RWPE1 (cell line): ENCODE measurements at regions not wholly inside any gene's neighbourhood (a gene's known extent, or its start where the extent isn't known, plus 50 kb on each side); places are given as distances from the start of the nearest gene placed in this dataset.
"Not testable (repeated sequence)": the region's sequence is repeated elsewhere in the genome, so short reads cannot be mapped to it uniquely, and the experiment has no call there.

Experiments used
- CTCF ChIA-PET: fragments of 350-600 bp; sonication (Branson Sonifier 250); formaldehyde crosslinking; extraction: SDS; loops from one replicate; lab custom pipeline; 2021; lab: Yijun Ruan, JAX
- POLR2A ChIA-PET: fragments of 400-600 bp; formaldehyde crosslinking; extraction: SDS; loops from one replicate; lab custom pipeline; 2020; ENCODE audit warnings: antibody characterized with exemption; ENCODE audit not compliant: low non-redundant PET; lab: Yijun Ruan, JAX
- DNase-seq: peaks from one replicate; pipeline ENCODE4 v3.0.0; 2012; ENCODE audit warnings: low spot score
- H3K27ac ChIP-seq: fragments of 450-650 bp; 2 replicates; pipeline ENCODE4 v1.5.1; 2017
- TF ChIP-seq, protein P1 (sequence below): fragments of 450-650 bp; conservative IDR thresholded peaks from 2 replicates; pipeline ENCODE4 v1.5.1; 2017; ENCODE audit warnings: low read depth, mild to moderate bottlenecking

DNA sequence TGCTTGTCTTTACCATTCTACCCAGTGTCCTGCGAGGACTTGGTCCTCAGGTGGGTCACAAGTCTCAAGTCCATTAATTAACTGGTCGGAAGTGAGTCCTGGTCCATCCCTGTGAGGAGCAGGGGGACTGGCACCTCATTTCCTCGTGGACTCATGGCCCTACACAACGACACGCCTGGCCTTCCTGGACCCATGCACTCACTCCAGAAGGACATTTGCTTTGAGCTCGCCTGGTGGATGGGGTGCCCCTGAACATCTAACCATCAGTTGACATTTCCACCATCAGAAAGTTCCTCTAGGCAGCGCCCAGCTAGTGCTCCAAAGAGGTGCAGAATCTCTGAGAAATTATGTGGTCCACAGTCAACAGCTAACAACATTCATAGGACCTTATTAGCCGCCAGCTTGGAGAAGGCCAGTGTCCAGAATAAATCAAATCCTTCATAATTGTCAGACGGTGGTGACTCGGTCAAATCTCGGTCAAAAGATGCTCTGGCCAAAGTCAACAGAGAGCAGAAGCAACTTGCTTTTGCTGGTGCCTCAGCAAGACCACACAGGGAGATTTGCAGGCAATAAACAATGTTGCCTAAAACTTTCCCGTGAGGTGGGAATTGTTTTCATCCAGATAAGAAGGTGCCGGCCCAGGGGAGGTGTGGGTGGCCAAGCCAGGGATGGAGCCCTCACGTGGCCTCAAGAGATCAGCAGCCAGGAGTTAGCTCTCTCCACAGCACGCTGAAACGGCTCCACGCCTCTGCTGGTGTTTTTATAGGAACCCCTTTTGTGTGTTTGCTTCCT is 119.9 kb upstream of the FAM20C start:
- POLR2A ChIA-PET, H3K27ac ChIP-seq, CTCF ChIA-PET, DNase-seq: not testable (repeated sequence)

DNA sequence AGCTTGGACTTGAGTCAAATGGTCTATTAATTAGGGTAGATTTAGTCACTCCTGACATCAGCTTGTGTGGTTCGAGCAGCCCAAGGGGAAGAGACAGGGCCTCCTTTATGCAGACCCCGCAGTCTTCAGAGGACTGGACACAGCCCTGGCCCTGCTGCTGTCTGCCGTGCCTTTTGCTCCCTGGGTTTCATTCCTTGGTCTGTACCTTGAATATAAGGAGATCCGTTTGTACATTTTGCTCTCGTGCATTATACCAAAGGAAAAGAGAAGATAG is 119.4 kb upstream of the FAM20C start:
- POLR2A ChIA-PET, CTCF ChIA-PET, H3K27ac ChIP-seq, DNase-seq: not testable (repeated sequence)

DNA sequence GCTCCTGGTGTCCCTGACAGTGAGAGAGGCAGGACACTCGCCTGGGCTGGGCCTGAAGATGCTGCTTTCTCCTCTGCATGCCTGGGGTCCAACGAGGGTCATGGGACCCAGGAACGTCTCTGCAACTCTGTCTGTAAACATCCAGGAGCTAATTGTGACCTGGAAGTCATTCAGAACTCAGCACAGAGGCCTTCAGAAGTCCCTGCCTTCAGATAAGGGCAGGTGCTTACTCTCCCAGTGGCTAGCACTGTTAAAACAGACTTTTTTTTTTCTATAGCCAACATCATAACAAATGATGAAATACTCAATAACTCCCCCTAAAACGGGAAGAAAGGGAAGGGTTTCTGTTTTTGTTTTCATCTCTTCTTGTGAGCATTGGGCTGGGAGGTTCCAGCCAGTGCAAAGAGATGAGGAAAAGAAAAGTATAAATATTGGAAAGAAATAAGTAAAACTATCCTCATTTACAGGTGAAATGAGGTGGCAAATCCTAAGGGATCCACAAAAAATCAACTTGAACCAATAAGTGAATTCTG is 118.3 kb upstream of the FAM20C start:
- H3K27ac ChIP-seq, CTCF ChIA-PET, POLR2A ChIA-PET, DNase-seq: not testable (repeated sequence)

DNA sequence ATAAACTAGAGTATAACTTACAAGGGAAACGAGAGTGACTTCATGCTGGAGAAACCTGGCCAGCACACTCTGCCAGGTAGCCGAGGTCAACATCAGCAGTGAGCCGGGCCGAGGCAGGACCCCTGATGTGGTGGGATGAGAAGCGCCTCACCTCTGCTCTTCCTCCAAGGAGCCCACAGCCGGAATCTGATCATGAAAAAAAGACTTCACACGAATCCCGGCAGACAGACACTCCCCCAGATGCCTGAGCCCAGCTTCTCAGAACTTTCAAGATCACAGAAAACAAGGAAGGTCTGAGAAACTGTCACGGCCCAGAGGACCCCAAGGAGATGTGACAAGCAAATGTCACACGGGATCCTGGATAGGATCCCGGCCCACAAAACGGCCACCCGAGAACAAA is 116.9 kb upstream of the FAM20C start:
- H3K27ac ChIP-seq, POLR2A ChIA-PET, DNase-seq, CTCF ChIA-PET: not testable (repeated sequence)

DNA sequence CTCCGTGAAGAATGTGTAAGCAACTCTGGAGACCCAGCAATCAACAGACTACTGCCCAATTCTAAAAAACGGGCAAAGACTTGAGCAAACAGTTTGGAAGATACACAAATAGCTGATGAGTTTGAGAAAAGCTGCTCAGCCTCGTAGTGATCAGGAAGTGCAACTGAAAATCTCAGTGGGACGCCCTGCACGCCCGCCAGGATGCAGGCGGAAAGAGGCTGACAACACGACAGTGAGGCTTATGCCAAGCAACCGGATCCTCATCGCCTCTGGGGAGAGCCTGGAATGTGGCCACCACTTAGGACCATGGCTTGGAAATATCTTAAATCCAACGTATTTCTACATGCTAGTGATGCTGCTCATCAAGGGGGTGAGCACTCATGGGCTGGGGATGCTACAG is 116.2 kb upstream of the FAM20C start:
- DNase-seq, CTCF ChIA-PET, POLR2A ChIA-PET, H3K27ac ChIP-seq: not testable (repeated sequence)

DNA sequence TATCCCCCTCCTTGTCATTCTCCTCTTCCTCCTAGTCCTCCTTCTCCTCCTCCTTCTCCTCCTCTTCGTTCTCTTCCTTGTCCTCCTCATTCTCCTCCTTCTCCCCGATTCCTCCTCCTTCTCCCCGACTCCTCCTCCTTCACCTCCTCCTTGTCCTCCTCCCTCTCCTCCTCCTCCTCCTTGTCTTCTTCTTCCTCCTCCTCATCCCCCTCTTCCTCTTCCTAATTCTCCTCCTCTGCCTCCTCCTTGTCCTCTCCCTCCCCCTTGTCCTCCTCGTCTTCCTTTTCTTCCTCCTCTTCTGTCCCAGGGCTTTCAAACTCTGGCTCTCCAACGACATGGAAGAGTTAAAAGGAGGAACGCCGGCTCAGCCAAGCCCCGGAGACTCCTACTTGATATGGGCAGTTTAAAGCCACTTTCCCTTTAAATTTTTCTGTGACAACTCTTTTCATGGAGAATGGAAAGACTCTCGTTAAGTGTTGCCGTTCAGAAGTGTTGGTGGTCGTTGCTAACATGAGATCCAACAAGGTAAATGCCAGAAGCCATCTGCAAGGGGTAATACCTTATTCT is 115.5 kb upstream of the FAM20C start:
- DNase-seq, CTCF ChIA-PET, POLR2A ChIA-PET, H3K27ac ChIP-seq: not testable (repeated sequence)

DNA sequence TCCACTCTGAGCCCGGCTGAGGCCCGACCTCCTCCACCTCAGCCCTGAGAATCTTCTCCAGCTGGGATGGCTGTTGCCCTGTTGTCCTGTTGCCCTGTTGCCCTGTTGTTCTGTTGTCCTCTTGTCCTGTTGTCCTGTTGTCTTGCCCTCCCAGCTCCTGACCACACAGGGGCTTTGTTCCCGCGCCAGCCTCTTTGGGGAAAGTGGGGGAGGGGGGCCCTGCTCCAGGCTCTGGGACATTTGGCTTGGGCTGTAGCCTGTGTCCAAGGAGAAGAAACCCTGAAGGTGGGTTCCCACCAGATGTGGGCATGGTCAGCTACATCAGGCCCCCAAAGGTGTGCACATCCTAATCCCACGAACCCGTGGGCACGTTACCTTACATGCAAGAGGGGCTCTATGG is 113.5 kb upstream of the FAM20C start:
- DNase-seq, H3K27ac ChIP-seq, CTCF ChIA-PET, POLR2A ChIA-PET: not testable (repeated sequence)

DNA sequence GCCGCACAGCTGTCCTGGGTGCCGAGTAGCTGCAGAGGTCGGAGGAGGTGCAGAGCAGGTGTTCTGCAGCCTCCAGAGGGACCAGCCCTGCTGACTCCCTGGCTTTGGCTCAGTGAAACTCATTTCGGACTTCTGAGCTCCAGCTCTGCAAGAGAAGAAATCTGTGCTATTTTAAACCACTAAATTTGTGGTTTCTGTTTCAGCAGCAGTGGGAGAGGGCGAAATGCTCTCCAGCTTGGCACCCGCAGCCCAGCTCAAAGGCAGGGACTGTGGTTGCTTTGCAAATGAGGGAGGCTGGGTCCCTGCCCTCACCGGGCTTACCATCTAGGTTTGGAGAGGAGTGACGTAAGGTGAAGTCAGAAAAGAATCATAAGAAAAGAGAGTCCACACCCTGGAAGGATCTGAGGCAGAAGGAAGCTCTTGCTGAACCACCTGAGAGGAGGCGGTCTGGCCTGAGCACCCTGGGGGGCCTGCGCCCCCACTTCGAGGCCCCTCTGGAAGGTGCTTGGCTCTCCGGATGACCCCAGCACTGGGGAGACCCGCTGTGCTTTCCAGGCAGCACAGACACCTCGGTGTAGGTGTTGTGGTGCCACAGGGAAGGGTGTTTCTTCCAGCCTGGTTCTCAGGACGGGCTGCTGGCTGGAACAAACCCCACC is 112.8 kb upstream of the FAM20C start:
- DNase-seq, H3K27ac ChIP-seq, CTCF ChIA-PET, POLR2A ChIA-PET: not testable (repeated sequence)

DNA sequence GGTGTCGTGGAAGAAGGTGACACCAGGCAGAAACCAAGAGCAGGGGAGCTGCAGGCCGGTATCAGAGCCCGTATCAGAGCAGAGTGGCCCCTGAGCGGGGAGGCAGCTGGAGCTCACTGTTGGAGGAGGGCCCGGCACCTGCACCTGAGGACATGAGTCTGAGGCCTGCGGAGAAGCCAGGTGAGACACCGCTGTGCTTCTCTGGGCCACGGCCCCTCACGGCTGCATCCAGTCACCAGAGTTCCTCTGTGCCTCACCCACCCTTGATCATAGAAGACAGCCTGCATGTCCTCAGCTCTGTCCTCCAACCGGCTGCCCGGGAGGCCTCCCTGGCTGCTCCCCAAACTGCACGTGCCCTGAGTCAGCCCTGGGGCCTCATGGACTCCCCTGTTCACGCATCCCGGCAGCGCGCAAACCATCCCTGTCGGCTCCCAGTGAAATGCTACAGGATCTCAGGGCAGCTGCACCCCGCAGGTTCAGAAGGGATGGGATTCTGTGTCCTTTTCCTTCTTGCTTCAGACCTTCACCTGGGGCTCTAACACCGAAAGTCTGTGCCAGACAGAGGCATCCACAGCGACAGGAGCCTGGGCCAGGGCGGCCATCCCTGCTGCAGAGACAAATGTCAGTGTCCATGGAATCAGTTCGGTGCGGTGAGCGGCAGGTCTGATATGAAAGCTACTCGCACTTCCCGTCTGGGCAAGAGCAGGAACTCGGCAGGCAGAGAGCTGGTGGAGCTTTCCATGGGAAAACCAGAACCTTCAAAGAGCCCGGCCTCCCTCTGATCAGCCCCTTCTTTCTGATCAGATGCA is 111.9 kb upstream of the FAM20C start:
- ChIA-PET CTCF (interaction anchor here (0.6 kb wide), 1 partner anchor 44 kb away, joined by 3 read pairs; no protein-coding TSS in a partner anchor), POLR2A (interaction anchor here (1.1 kb wide), 1 partner anchor 111 kb away, joined by 5 read pairs; no protein-coding TSS in a partner anchor)
- TF ChIP-seq, protein P1, sequence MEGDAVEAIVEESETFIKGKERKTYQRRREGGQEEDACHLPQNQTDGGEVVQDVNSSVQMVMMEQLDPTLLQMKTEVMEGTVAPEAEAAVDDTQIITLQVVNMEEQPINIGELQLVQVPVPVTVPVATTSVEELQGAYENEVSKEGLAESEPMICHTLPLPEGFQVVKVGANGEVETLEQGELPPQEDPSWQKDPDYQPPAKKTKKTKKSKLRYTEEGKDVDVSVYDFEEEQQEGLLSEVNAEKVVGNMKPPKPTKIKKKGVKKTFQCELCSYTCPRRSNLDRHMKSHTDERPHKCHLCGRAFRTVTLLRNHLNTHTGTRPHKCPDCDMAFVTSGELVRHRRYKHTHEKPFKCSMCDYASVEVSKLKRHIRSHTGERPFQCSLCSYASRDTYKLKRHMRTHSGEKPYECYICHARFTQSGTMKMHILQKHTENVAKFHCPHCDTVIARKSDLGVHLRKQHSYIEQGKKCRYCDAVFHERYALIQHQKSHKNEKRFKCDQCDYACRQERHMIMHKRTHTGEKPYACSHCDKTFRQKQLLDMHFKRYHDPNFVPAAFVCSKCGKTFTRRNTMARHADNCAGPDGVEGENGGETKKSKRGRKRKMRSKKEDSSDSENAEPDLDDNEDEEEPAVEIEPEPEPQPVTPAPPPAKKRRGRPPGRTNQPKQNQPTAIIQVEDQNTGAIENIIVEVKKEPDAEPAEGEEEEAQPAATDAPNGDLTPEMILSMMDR: no peak
- DNase-seq: no peak
- no peak overlapping the region for H3K27ac ChIP-seq

DNA sequence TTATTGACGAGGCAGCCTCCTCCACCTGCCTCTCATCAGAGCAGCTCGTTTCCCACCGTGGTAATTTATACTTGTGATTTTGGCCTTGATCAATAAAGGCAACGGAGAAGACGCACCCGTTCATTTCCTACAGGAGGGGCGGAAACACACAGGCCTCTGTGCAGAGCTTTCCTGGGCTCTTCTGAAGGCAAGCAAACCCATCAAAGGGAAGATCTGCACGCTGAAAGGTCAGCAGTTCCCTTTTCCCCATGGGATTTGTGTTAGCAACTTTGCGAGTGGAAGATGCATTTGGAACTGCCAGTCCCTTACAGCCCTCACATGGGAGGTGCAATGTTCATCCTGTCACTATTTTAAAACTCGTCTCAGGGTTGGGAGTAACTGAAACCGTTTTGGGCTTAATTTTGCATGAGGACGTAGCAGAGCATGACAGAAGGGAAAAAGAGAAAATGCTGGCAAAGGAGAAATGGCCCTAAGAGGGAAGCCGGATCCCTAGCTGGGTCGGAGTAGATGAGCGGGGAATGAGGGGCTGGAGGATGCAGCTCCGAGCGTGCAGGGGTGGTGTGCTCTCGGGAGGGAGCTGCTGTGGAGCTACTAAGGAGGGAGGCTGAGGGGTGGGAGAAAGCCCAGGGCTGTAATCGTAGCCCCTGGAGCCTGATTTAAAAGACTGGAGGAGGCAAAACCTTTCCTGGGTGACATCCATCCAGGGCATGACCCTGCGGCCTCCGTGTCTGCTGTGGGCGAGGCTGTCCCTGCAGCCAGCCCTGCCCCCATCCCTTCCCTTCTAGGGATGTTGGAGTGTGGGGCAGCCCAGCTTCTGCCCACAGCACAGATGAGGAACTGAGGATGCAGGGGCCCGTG is 111.1 kb upstream of the FAM20C start:
- ChIA-PET CTCF (no interaction called here), POLR2A (interaction anchor here (1.1 kb wide), 1 partner anchor 110 kb away, joined by 5 read pairs; no protein-coding TSS in a partner anchor)
- no peak for DNase-seq
- H3K27ac ChIP-seq: no peak overlapping the region
- TF ChIP-seq, protein P1: no peak
